ENCODE measurements at regions not wholly inside any gene's neighbourhood (a gene's known extent, or its start where the extent isn't known, plus 50 kb on each side); places are given as distances from the start of the nearest gene placed in this dataset.
A peak's percentile ranks its signal among the peaks of the same experiment; 100 is the strongest.

DNA sequence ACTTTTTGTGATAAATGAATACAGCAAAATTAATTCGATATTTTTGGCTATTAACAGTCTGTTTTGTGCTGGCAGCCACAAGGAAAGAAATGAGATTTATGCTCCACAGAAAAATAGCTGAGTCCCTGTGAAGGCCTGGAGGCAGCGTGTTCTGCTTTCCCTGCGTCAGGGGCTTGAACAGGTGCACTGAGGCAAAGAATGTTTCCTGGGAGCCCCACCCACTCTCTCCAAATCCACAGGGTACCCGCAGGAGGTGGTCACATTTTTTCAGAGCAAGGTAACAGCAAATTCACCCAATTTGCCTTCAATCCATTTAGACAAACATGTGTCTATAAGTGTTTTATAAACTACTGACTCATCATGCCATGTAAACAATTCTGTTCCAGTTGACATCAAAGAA is 308.1 kb downstream of the TCERG1L start:
- DNase-seq = no peak
- intact Hi-C loops (cut with micrococcal nuclease) = no loop called here

GRCh38 chr10:131004276-131004675 is 307.2 kb downstream of the TCERG1L start:
- no peak overlapping the region for H3K27ac Mint-ChIP-seq
- H3K9me3 Mint-ChIP-seq = peaks cover 0 to 6% (median 1%) of the 10 kb centered on the region in 11 donors
- POLR2A ChIA-PET = no interaction called here
- peaks cover 0 to 7% (median 0%) of the 10 kb centered on the region in 5 donors for H3K27me3 Mint-ChIP-seq
- CTCF ChIA-PET = no interaction called here
- H3K4me3 ChIP-seq (ENCODE audit: low read length) = no peak overlapping the region
- H3K4me3 Mint-ChIP-seq = no peak overlapping the region
- no peaks in the 10 kb centered on the region for H3K4me1 ChIP-seq (ENCODE audit: control insufficient read depth in 2 of 2, insufficient read depth in 2 of 2, low read length in 2 of 2)
- intact Hi-C loops (cut with micrococcal nuclease) = no loop called here
- no peak overlapping the region for H3K27ac ChIP-seq (ENCODE audit: low read depth, low read length)
- H3K4me1 Mint-ChIP-seq = peaks cover 0 to 6% (median 0%) of the 10 kb centered on the region in 7 donors
- H3K36me3 ChIP-seq (ENCODE audit: control insufficient read depth in 2 of 3, insufficient read depth in 3 of 3, low read length in 3 of 3) = no peaks in the 10 kb centered on the region
- no peaks in the 10 kb centered on the region for H3K9me3 ChIP-seq (ENCODE audit: control insufficient read depth in 2 of 3, low read length in 3 of 3)
- no peaks in the 10 kb centered on the region for H3K36me3 Mint-ChIP-seq
- ATAC-seq (no peak), DNase-seq (no peak)
- no peaks in the 10 kb centered on the region for H3K27me3 ChIP-seq (ENCODE audit: control insufficient read depth in 2 of 2, insufficient read depth in 2 of 2, low read length in 2 of 2)

More for the DNA sequence above, 308.1 kb downstream of the TCERG1L start:
- H3K27me3 ChIP-seq (ENCODE audit: control insufficient read depth in 2 of 2, insufficient read depth in 2 of 2, low read length in 2 of 2) = no peaks in the 10 kb centered on the region
- Mint-ChIP-seq H3K4me3 (no peak overlapping the region), H3K27me3 (peaks cover 0 to 7% (median 0%) of the 10 kb centered on the region in 5 donors), H3K4me1 (peaks cover 0 to 6% (median 0%) of the 10 kb centered on the region in 7 donors), H3K36me3 (no peaks in the 10 kb centered on the region), H3K27ac (no peak overlapping the region), H3K9me3 (peaks cover 0 to 6% (median 1%) of the 10 kb centered on the region in 11 donors)
- H3K4me1 ChIP-seq (ENCODE audit: control insufficient read depth in 2 of 2, insufficient read depth in 2 of 2, low read length in 2 of 2) = no peaks in the 10 kb centered on the region
- H3K27ac ChIP-seq (ENCODE audit: low read depth, low read length) = no peak overlapping the region
- H3K9me3 ChIP-seq (ENCODE audit: control insufficient read depth in 2 of 3, low read length in 3 of 3) = no peaks in the 10 kb centered on the region
- H3K36me3 ChIP-seq (ENCODE audit: control insufficient read depth in 2 of 3, insufficient read depth in 3 of 3, low read length in 3 of 3) = no peaks in the 10 kb centered on the region
- ChIA-PET CTCF (no interaction called here), POLR2A (no interaction called here)
- ATAC-seq = no peak
- no peak overlapping the region for H3K4me3 ChIP-seq (ENCODE audit: low read length)

DNA sequence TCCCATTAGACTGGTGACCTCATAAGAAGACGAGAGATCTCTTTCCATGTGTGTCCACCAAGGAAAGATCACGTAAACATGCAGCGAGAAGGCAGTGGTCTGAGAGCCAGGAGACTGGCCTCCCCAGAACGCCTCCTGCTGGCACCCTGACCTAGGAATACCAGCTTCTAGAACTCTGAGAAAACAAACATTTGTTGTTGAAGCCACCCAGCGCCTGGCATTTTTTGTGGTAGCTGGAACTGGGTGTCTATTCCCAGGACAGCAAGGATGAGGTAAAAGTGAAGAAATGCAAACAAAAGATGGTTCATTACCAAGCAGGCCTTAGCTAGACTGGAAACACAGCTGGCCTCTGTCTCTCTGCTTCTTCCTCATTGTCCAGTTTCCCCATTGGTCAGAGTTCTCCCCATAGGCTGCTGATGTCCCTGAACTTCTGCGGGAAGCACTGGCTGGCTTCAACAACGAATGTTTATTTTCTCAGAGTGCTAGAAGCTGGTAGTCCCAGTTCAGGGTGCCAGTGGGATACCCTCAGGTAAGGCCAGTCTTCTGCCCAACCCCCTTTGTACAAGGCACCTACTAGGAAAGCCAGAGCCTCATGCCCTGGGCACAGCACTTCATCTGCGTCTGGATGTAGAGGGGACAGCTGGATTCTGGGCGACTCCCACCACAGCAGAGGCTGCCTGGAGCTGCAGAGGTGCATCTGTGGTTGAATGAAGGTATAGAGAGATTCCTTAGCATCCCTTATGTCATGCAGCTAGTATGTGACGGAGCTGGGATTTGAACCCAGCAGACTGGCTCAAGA is 304.9 kb downstream of the TCERG1L start:
- Histone ChIP-seq H3K27me3 (ENCODE audit: control insufficient read depth in 2 of 2, insufficient read depth in 2 of 2, low read length in 2 of 2) (no peaks in the 10 kb centered on the region), H3K9me3 (ENCODE audit: control insufficient read depth in 2 of 3, low read length in 3 of 3) (no peaks in the 10 kb centered on the region), H3K4me3 (ENCODE audit: low read length) (no peak overlapping the region), H3K36me3 (ENCODE audit: control insufficient read depth in 2 of 3, insufficient read depth in 3 of 3, low read length in 3 of 3) (no peaks in the 10 kb centered on the region), H3K4me1 (ENCODE audit: control insufficient read depth in 2 of 2, insufficient read depth in 2 of 2, low read length in 2 of 2) (no peaks in the 10 kb centered on the region), H3K27ac (ENCODE audit: low read depth, low read length) (no peak overlapping the region)
- CTCF ChIA-PET = interaction anchor here (0.7 kb wide), 1 partner anchor 636 kb away, joined by 3 read pairs; no protein-coding TSS in a partner anchor
- ATAC-seq (no peak), DNase-seq (no peak)
- peaks cover 0 to 6% (median 1%) of the 10 kb centered on the region in 11 donors for H3K9me3 Mint-ChIP-seq
- H3K4me3 Mint-ChIP-seq = no peak overlapping the region
- intact Hi-C loops (cut with micrococcal nuclease) = no loop called here
- H3K36me3 Mint-ChIP-seq = no peaks in the 10 kb centered on the region
- H3K4me1 Mint-ChIP-seq = no peaks in the 10 kb centered on the region
- no peak overlapping the region for H3K27ac Mint-ChIP-seq
- POLR2A ChIA-PET = no interaction called here
- no peaks in the 10 kb centered on the region for H3K27me3 Mint-ChIP-seq

GRCh38 chr10:131009791-131010190 is 301.7 kb downstream of the TCERG1L start:
- Mint-ChIP-seq H3K36me3 (no peaks in the 10 kb centered on the region), H3K27ac (no peak overlapping the region), H3K4me3 (no peak overlapping the region), H3K27me3 (no peaks in the 10 kb centered on the region), H3K9me3 (peaks cover 0 to 6% (median 0%) of the 10 kb centered on the region in 11 donors), H3K4me1 (no peaks in the 10 kb centered on the region)
- no peak overlapping the region for H3K4me3 ChIP-seq (ENCODE audit: low read length)
- H3K27ac ChIP-seq (ENCODE audit: low read depth, low read length) = no peak overlapping the region
- ChIA-PET CTCF (no interaction called here), POLR2A (no interaction called here)
- H3K4me1 ChIP-seq (ENCODE audit: control insufficient read depth in 2 of 2, insufficient read depth in 2 of 2, low read length in 2 of 2) = no peaks in the 10 kb centered on the region
- no peaks in the 10 kb centered on the region for H3K36me3 ChIP-seq (ENCODE audit: control insufficient read depth in 2 of 3, insufficient read depth in 3 of 3, low read length in 3 of 3)
- ATAC-seq = no peak
- peak in 1 of 9 donors; percentile 1 for DNase-seq
- no peaks in the 10 kb centered on the region for H3K9me3 ChIP-seq (ENCODE audit: control insufficient read depth in 2 of 3, low read length in 3 of 3)
- no peaks in the 10 kb centered on the region for H3K27me3 ChIP-seq (ENCODE audit: control insufficient read depth in 2 of 2, insufficient read depth in 2 of 2, low read length in 2 of 2)
- intact Hi-C loops (cut with micrococcal nuclease) = no loop called here

GRCh38 chr10:131010965-131011575 is 300.5 kb downstream of the TCERG1L start:
- ChIA-PET POLR2A (no interaction called here), CTCF (no interaction called here)
- H3K36me3 Mint-ChIP-seq = no peaks in the 10 kb centered on the region
- Histone ChIP-seq H3K27ac (ENCODE audit: low read depth, low read length) (no peak overlapping the region), H3K4me1 (ENCODE audit: control insufficient read depth in 2 of 2, insufficient read depth in 2 of 2, low read length in 2 of 2) (no peaks in the 10 kb centered on the region), H3K36me3 (ENCODE audit: control insufficient read depth in 2 of 3, insufficient read depth in 3 of 3, low read length in 3 of 3) (no peaks in the 10 kb centered on the region), H3K9me3 (ENCODE audit: control insufficient read depth in 2 of 3, low read length in 3 of 3) (no peaks in the 10 kb centered on the region), H3K4me3 (ENCODE audit: low read length) (no peak overlapping the region), H3K27me3 (ENCODE audit: control insufficient read depth in 2 of 2, insufficient read depth in 2 of 2, low read length in 2 of 2) (no peaks in the 10 kb centered on the region)
- no peak for ATAC-seq
- H3K27me3 Mint-ChIP-seq = no peaks in the 10 kb centered on the region
- no peak overlapping the region for H3K4me3 Mint-ChIP-seq
- intact Hi-C loops (cut with micrococcal nuclease) = no loop called here
- no peak for DNase-seq
- H3K4me1 Mint-ChIP-seq = no peaks in the 10 kb centered on the region
- H3K27ac Mint-ChIP-seq = no peak overlapping the region
- peaks cover 0 to 5% (median 0%) of the 10 kb centered on the region in 11 donors for H3K9me3 Mint-ChIP-seq

GRCh38 chr10:131011936-131012640 is 299.4 kb downstream of the TCERG1L start:
- H3K36me3 ChIP-seq (ENCODE audit: control insufficient read depth in 2 of 3, insufficient read depth in 3 of 3, low read length in 3 of 3) = no peaks in the 10 kb centered on the region
- no peak overlapping the region for H3K4me3 Mint-ChIP-seq
- no peaks in the 10 kb centered on the region for H3K4me1 ChIP-seq (ENCODE audit: control insufficient read depth in 2 of 2, insufficient read depth in 2 of 2, low read length in 2 of 2)
- ATAC-seq (no peak), DNase-seq (no peak)
- ChIA-PET CTCF (no interaction called here), POLR2A (no interaction called here)
- no peaks in the 10 kb centered on the region for H3K27me3 ChIP-seq (ENCODE audit: control insufficient read depth in 2 of 2, insufficient read depth in 2 of 2, low read length in 2 of 2)
- no peaks in the 10 kb centered on the region for H3K4me1 Mint-ChIP-seq
- H3K9me3 ChIP-seq (ENCODE audit: control insufficient read depth in 2 of 3, low read length in 3 of 3) = no peaks in the 10 kb centered on the region
- peaks cover 0 to 5% (median 0%) of the 10 kb centered on the region in 11 donors for H3K9me3 Mint-ChIP-seq
- no peaks in the 10 kb centered on the region for H3K36me3 Mint-ChIP-seq
- no peak overlapping the region for H3K27ac ChIP-seq (ENCODE audit: low read depth, low read length)
- intact Hi-C loops (cut with micrococcal nuclease) = no loop called here
- H3K27me3 Mint-ChIP-seq = no peaks in the 10 kb centered on the region
- no peak overlapping the region for H3K27ac Mint-ChIP-seq
- H3K4me3 ChIP-seq (ENCODE audit: low read length) = no peak overlapping the region
